ENCODE measurements at regions not wholly inside any gene's neighbourhood (a gene's known extent, or its start where the extent isn't known, plus 50 kb on each side); places are given as distances from the start of the nearest gene placed in this dataset.

DNA sequence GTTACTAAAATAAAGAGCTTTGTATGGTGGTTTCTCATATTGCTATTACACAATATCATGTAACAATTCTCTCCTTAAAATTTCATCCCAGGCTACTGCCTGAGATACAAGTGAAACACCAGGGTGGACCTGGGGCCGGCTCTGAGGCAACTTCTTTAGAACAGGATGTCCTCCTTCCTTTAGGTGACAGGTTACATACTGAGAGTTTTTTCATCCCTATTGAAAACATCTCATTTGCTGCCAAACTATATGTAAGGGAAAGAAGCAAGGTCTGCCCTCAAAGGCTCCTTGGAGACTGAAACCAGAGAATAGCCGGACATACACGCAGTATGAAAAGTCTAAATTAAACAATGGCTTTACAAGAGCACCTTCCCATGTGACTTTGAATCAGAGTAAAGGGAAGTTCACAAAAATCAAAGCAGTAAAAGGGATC lies 139.9 kb downstream of the DUSP6 start:
- TF ChIP-seq EP300 (conservative IDR thresholded peaks at IDR 0.05; ENCODE audit: poor library complexity, severe bottlenecking), result no peak
- H3K9me3 ChIP-seq (ENCODE audit: low read length), result no peaks in the 10 kb centered on the region
- H3K9ac ChIP-seq (ENCODE audit: low read length), result no peak overlapping the region
- H3F3A ChIP-seq (ENCODE audit: insufficient read depth, low read length, poor library complexity, severe bottlenecking), result no peaks in the 10 kb centered on the region
- no peak overlapping the region for H2AFZ ChIP-seq (ENCODE audit: low read depth, low read length)
- no peaks in the 10 kb centered on the region for H4K20me1 ChIP-seq (ENCODE audit: insufficient read depth)
- no peaks in the 10 kb centered on the region for H3K79me2 ChIP-seq (replicated peaks; ENCODE audit: insufficient read depth, low read length)
- no peak overlapping the region for H3K4me3 ChIP-seq (ENCODE audit: low read length)
- no peak overlapping the region for H3K4me2 ChIP-seq (ENCODE audit: low read length)
- no peaks in the 10 kb centered on the region for H3K9me2 ChIP-seq (ENCODE audit: insufficient read depth, low read length)
- no peaks in the 10 kb centered on the region for H3K27me3 ChIP-seq (ENCODE audit: insufficient read depth, low read depth, low read length)
- no peak overlapping the region for H3K27ac ChIP-seq (ENCODE audit: low read length)
- H3K36me3 ChIP-seq (ENCODE audit: insufficient read depth, low read length), result no peaks in the 10 kb centered on the region

DNA sequence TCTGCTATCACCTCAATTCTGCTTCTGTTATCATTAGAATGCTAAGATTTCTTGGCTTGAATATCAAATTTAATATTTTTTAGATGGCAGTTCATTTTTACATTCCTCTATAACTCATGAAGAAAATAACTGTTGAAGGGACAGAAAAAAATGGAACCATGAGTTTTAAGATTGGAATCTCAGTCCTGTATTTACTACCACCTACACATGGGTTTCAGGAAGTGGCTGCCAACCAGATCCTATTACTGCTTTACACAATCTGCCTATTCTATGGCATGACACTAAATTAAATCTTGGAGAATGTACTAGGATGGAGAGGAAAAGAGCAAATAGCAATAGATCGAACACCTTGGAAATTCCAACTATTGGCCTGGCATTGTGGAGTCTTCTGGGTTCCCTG lies 140.8 kb downstream of the DUSP6 start:
- H3K9ac ChIP-seq (ENCODE audit: low read length), result no peak overlapping the region
- H3F3A ChIP-seq (ENCODE audit: insufficient read depth, low read length, poor library complexity, severe bottlenecking), result no peaks in the 10 kb centered on the region
- H3K79me2 ChIP-seq (replicated peaks; ENCODE audit: insufficient read depth, low read length), result no peaks in the 10 kb centered on the region
- H3K27me3 ChIP-seq (ENCODE audit: insufficient read depth, low read depth, low read length), result no peaks in the 10 kb centered on the region
- H2AFZ ChIP-seq (ENCODE audit: low read depth, low read length), result no peak overlapping the region
- no peaks in the 10 kb centered on the region for H3K9me2 ChIP-seq (ENCODE audit: insufficient read depth, low read length)
- TF ChIP-seq MXI1 (conservative IDR thresholded peaks at IDR 0.05; ENCODE audit: poor library complexity, severe bottlenecking), result no peak
- TF ChIP-seq POLR2AphosphoS5 (IDR thresholded peaks at IDR 0.05), result no peak
- TF ChIP-seq EZH2 (IDR thresholded peaks at IDR 0.05; ENCODE audit: borderline replicate concordance, insufficient read depth, low read length, poor library complexity, severe bottlenecking), result no peak
- TF ChIP-seq EP300 (conservative IDR thresholded peaks at IDR 0.05; ENCODE audit: poor library complexity, severe bottlenecking), result no peak
- TF ChIP-seq SMC3 (conservative IDR thresholded peaks at IDR 0.05; ENCODE audit: poor library complexity), result no peak
- TF ChIP-seq, protein P1, sequence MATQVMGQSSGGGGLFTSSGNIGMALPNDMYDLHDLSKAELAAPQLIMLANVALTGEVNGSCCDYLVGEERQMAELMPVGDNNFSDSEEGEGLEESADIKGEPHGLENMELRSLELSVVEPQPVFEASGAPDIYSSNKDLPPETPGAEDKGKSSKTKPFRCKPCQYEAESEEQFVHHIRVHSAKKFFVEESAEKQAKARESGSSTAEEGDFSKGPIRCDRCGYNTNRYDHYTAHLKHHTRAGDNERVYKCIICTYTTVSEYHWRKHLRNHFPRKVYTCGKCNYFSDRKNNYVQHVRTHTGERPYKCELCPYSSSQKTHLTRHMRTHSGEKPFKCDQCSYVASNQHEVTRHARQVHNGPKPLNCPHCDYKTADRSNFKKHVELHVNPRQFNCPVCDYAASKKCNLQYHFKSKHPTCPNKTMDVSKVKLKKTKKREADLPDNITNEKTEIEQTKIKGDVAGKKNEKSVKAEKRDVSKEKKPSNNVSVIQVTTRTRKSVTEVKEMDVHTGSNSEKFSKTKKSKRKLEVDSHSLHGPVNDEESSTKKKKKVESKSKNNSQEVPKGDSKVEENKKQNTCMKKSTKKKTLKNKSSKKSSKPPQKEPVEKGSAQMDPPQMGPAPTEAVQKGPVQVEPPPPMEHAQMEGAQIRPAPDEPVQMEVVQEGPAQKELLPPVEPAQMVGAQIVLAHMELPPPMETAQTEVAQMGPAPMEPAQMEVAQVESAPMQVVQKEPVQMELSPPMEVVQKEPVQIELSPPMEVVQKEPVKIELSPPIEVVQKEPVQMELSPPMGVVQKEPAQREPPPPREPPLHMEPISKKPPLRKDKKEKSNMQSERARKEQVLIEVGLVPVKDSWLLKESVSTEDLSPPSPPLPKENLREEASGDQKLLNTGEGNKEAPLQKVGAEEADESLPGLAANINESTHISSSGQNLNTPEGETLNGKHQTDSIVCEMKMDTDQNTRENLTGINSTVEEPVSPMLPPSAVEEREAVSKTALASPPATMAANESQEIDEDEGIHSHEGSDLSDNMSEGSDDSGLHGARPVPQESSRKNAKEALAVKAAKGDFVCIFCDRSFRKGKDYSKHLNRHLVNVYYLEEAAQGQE (IDR thresholded peaks at IDR 0.05; ENCODE audit: borderline replicate concordance), result no peak
- H3K9me3 ChIP-seq (ENCODE audit: low read length), result no peaks in the 10 kb centered on the region
- H3K27ac ChIP-seq (ENCODE audit: low read length), result no peak overlapping the region
- H4K20me1 ChIP-seq (ENCODE audit: insufficient read depth), result no peaks in the 10 kb centered on the region
- no peaks in the 10 kb centered on the region for H3K36me3 ChIP-seq (ENCODE audit: insufficient read depth, low read length)
- no peak overlapping the region for H3K4me3 ChIP-seq (ENCODE audit: low read length)
- H3K4me2 ChIP-seq (ENCODE audit: low read length), result no peak overlapping the region

DNA sequence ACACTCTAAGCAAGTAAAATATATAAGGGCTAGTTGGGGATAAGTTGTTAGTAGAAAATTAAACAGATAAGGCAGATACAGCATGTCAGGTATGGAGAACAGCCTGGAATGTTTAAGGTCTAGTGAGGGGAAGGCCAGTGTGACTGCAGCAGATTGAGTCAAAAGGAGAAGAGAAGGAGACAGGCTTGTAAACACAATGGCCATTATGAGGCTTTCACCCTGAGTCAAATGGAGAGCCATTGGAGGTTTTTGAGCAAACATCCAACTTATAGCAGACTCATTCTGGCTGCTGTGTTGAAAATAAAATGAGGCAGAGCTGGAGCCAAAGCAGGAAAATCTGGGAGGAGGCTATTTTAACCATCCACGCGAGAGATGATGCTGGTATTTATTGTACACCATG lies 142.0 kb downstream of the DUSP6 start:
- Histone ChIP-seq H2AFZ (ENCODE audit: low read depth, low read length) (no peak overlapping the region), H3K9me3 (ENCODE audit: low read length) (no peaks in the 10 kb centered on the region), H3K4me3 (ENCODE audit: low read length) (no peak overlapping the region), H3K4me2 (ENCODE audit: low read length) (no peak overlapping the region), H3K79me2 (replicated peaks; ENCODE audit: insufficient read depth, low read length) (no peaks in the 10 kb centered on the region), H3K9ac (ENCODE audit: low read length) (no peak overlapping the region), H3K9me2 (ENCODE audit: insufficient read depth, low read length) (no peaks in the 10 kb centered on the region), H3K36me3 (ENCODE audit: insufficient read depth, low read length) (no peaks in the 10 kb centered on the region), H3K27me3 (ENCODE audit: insufficient read depth, low read depth, low read length) (no peaks in the 10 kb centered on the region), H4K20me1 (ENCODE audit: insufficient read depth) (no peaks in the 10 kb centered on the region), H3F3A (ENCODE audit: insufficient read depth, low read length, poor library complexity, severe bottlenecking) (no peaks in the 10 kb centered on the region), H3K27ac (ENCODE audit: low read length) (no peak overlapping the region)
- TF ChIP-seq SMC3 (conservative IDR thresholded peaks at IDR 0.05; ENCODE audit: poor library complexity), result no peak
- TF ChIP-seq RAD21 (conservative IDR thresholded peaks at IDR 0.05), result no peak
- TF ChIP-seq, protein P1 (IDR thresholded peaks at IDR 0.05; ENCODE audit: borderline replicate concordance), result no peak
- TF ChIP-seq, protein P2, sequence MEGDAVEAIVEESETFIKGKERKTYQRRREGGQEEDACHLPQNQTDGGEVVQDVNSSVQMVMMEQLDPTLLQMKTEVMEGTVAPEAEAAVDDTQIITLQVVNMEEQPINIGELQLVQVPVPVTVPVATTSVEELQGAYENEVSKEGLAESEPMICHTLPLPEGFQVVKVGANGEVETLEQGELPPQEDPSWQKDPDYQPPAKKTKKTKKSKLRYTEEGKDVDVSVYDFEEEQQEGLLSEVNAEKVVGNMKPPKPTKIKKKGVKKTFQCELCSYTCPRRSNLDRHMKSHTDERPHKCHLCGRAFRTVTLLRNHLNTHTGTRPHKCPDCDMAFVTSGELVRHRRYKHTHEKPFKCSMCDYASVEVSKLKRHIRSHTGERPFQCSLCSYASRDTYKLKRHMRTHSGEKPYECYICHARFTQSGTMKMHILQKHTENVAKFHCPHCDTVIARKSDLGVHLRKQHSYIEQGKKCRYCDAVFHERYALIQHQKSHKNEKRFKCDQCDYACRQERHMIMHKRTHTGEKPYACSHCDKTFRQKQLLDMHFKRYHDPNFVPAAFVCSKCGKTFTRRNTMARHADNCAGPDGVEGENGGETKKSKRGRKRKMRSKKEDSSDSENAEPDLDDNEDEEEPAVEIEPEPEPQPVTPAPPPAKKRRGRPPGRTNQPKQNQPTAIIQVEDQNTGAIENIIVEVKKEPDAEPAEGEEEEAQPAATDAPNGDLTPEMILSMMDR (IDR thresholded peaks at IDR 0.05; ENCODE audit: poor library complexity, severe bottlenecking), result no peak
- no peak for TF ChIP-seq POLR2AphosphoS5 (IDR thresholded peaks at IDR 0.05)
- no peak for TF ChIP-seq EZH2 (IDR thresholded peaks at IDR 0.05; ENCODE audit: borderline replicate concordance, insufficient read depth, low read length, poor library complexity, severe bottlenecking)
- no peak for TF ChIP-seq TAF1 (IDR thresholded peaks at IDR 0.05; ENCODE audit: low read depth)
- no peak for TF ChIP-seq MXI1 (conservative IDR thresholded peaks at IDR 0.05; ENCODE audit: poor library complexity, severe bottlenecking)
- TF ChIP-seq EP300 (conservative IDR thresholded peaks at IDR 0.05; ENCODE audit: poor library complexity, severe bottlenecking), result no peak
